Mammary epithelial cell (primary cell): ENCODE measurements at regions not wholly inside any gene's neighbourhood (a gene's known extent, or its start where the extent isn't known, plus 50 kb on each side); places are given as distances from the start of the nearest gene placed in this dataset.

Experiments
- EZH2 ChIP-seq: IDR thresholded peaks from 2 replicates; pipeline ENCODE4 v1.6.1; 2012; ENCODE audit warnings: low read length, inconsistent platforms, borderline replicate concordance
- TF ChIP-seq, protein P1 (sequence below), 2 donors: IDR thresholded peaks in 1 of 2; conservative IDR thresholded peaks in 1 of 2; 2 replicates each; pipeline ENCODE4 v1.5.1; 2011 to 2012; ENCODE audit warnings: inconsistent platforms in 2 of 2, low read length in 2 of 2, mild to moderate bottlenecking in 2 of 2, control low read depth in 1 of 2, low read depth in 1 of 2; ENCODE audit not compliant: insufficient read depth in 1 of 2; ENCODE audit errors: extremely low read depth in 1 of 2

- TF ChIP-seq, protein P1, sequence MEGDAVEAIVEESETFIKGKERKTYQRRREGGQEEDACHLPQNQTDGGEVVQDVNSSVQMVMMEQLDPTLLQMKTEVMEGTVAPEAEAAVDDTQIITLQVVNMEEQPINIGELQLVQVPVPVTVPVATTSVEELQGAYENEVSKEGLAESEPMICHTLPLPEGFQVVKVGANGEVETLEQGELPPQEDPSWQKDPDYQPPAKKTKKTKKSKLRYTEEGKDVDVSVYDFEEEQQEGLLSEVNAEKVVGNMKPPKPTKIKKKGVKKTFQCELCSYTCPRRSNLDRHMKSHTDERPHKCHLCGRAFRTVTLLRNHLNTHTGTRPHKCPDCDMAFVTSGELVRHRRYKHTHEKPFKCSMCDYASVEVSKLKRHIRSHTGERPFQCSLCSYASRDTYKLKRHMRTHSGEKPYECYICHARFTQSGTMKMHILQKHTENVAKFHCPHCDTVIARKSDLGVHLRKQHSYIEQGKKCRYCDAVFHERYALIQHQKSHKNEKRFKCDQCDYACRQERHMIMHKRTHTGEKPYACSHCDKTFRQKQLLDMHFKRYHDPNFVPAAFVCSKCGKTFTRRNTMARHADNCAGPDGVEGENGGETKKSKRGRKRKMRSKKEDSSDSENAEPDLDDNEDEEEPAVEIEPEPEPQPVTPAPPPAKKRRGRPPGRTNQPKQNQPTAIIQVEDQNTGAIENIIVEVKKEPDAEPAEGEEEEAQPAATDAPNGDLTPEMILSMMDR (conservative IDR thresholded peaks at IDR 0.05 in 1 of 2, IDR thresholded peaks at IDR 0.05 in 1 of 2; ENCODE audit: extremely low read depth in 1 of 2, insufficient read depth in 1 of 2, low read depth in 1 of 2, low read length in 2 of 2) = no peak
- TF ChIP-seq EZH2 = no peak
Measured at GRCh38 chr7:68070992-68071391, 1074.4 kb downstream of the TYW1 start.
